ENCODE measurements at regions not wholly inside any gene's neighbourhood (a gene's known extent, or its start where the extent isn't known, plus 50 kb on each side); places are given as distances from the start of the nearest gene placed in this dataset.
A peak's percentile ranks its signal among the peaks of the same experiment; 100 is the strongest.

GRCh38 chr12:94768398-94769046, 118.2 kb upstream of the TMCC3 start:
- Histone ChIP-seq H3K27me3 (ENCODE audit: control insufficient read depth in 2 of 2, insufficient read depth in 2 of 2, low read length in 2 of 2) (peaks cover 3 to 6% of the 10 kb centered on the region in 2 donors), H2AFZ (ENCODE audit: insufficient read depth, low read depth, low read length, poor library complexity, severe bottlenecking) (peak overlapping the region; percentile 14), H3K9ac (ENCODE audit: insufficient read depth, low read length, poor library complexity, severe bottlenecking) (no peak overlapping the region), H3K36me3 (replicated peaks in 1 of 2; ENCODE audit: control insufficient read depth in 1 of 2, insufficient read depth in 2 of 2, low read length in 2 of 2) (no peaks in the 10 kb centered on the region), H3K4me2 (replicated peaks; ENCODE audit: extremely low read depth, low read length, poor library complexity, severe bottlenecking) (peak overlapping the region; percentile 27), H3K9me3 (replicated peaks in 1 of 2; ENCODE audit: control insufficient read depth in 1 of 2, insufficient read depth in 1 of 2, low read length in 2 of 2) (no peaks in the 10 kb centered on the region), H3K4me1 (ENCODE audit: control insufficient read depth in 1 of 2, insufficient read depth in 2 of 2, low read length in 2 of 2) (peaks cover 6 to 11% of the 10 kb centered on the region in 2 donors), H3K79me2 (ENCODE audit: insufficient read depth, low read length) (no peaks in the 10 kb centered on the region), H3K27ac (ENCODE audit: low read depth in 1 of 2, low read length in 2 of 2) (no peak overlapping the region), H4K20me1 (ENCODE audit: insufficient read depth, low read length) (no peaks in the 10 kb centered on the region), H3K4me3 (replicated peaks in 1 of 3; ENCODE audit: low read depth in 2 of 3, low read length in 3 of 3) (peak overlapping the region in 1 of 3 experiments; percentile 6)
- Mint-ChIP-seq H3K4me3 (peak overlapping the region in 1 of 2 donors; percentile 26), H3K27me3 (ENCODE audit: low read depth in 3 of 3) (peaks cover 12 to 13% (median 13%) of the 10 kb centered on the region in 3 donors), H3K27ac (no peak overlapping the region), H3K9me3 (peaks cover 0 to 3% (median 0%) of the 10 kb centered on the region in 7 donors), H3K36me3 (no peaks in the 10 kb centered on the region), H3K4me1 (peaks cover 17% of the 10 kb centered on the region)
- 9% methylated on average over 2 of the region's 7 CpGs for WGBS (ENCODE audit: insufficient coverage)
- TF ChIP-seq CTCF (IDR thresholded peaks at IDR 0.05): no peak
- DNase-seq: no peak
- intact Hi-C loops (cut with micrococcal nuclease): no loop called here

- intact Hi-C loops (cut with micrococcal nuclease): no loop called here
- no peak overlapping the region for H2AFZ ChIP-seq (ENCODE audit: insufficient read depth, low read depth, low read length, poor library complexity, severe bottlenecking)
- Mint-ChIP-seq H3K9me3 (no peaks in the 10 kb centered on the region), H3K27me3 (ENCODE audit: low read depth in 3 of 3) (peaks cover 10 to 13% (median 13%) of the 10 kb centered on the region in 3 donors), H3K4me3 (no peak overlapping the region), H3K4me1 (peaks cover 19% of the 10 kb centered on the region), H3K36me3 (no peaks in the 10 kb centered on the region), H3K27ac (no peak overlapping the region)
- H4K20me1 ChIP-seq (ENCODE audit: insufficient read depth, low read length): no peaks in the 10 kb centered on the region
- DNase-seq: no peak
- H3K4me1 ChIP-seq (ENCODE audit: control insufficient read depth in 1 of 2, insufficient read depth in 2 of 2, low read length in 2 of 2): peaks cover 8 to 11% of the 10 kb centered on the region in 2 donors
- no peak overlapping the region for H3K9ac ChIP-seq (ENCODE audit: insufficient read depth, low read length, poor library complexity, severe bottlenecking)
- H3K9me3 ChIP-seq (replicated peaks in 1 of 2; ENCODE audit: control insufficient read depth in 1 of 2, insufficient read depth in 1 of 2, low read length in 2 of 2): no peaks in the 10 kb centered on the region
- no CpG with 5 or more reads among the region's 5 CpGs for WGBS (ENCODE audit: insufficient coverage)
- TF ChIP-seq CTCF (IDR thresholded peaks at IDR 0.05): no peak
- H3K27ac ChIP-seq (ENCODE audit: low read depth in 1 of 2, low read length in 2 of 2): no peak overlapping the region
- no peak overlapping the region for H3K4me2 ChIP-seq (replicated peaks; ENCODE audit: extremely low read depth, low read length, poor library complexity, severe bottlenecking)
- no peaks in the 10 kb centered on the region for H3K36me3 ChIP-seq (replicated peaks in 1 of 2; ENCODE audit: control insufficient read depth in 1 of 2, insufficient read depth in 2 of 2, low read length in 2 of 2)
- no peak overlapping the region for H3K4me3 ChIP-seq (replicated peaks in 1 of 3; ENCODE audit: low read depth in 2 of 3, low read length in 3 of 3)
- peaks cover 3 to 6% of the 10 kb centered on the region in 2 donors for H3K27me3 ChIP-seq (ENCODE audit: control insufficient read depth in 2 of 2, insufficient read depth in 2 of 2, low read length in 2 of 2)
- H3K79me2 ChIP-seq (ENCODE audit: insufficient read depth, low read length): no peaks in the 10 kb centered on the region
Observed at GRCh38 chr12:94767956-94768355, 117.6 kb upstream of the TMCC3 start.

Measured in CD14-positive monocyte (primary cell).